Hematopoietic multipotent progenitor cell treated with erythropoietin and hydrocortisone succinate and interleukin-3 and kit ligand, for 4 days (in vitro differentiated cells): ENCODE measurements at regions not wholly inside any gene's neighbourhood (a gene's known extent, or its start where the extent isn't known, plus 50 kb on each side); places are given as distances from the start of the nearest gene placed in this dataset.

Source experiments
- DNase-seq: peaks from one replicate; pipeline ENCODE4 v3.0.0-alpha.2; 2015

DNA sequence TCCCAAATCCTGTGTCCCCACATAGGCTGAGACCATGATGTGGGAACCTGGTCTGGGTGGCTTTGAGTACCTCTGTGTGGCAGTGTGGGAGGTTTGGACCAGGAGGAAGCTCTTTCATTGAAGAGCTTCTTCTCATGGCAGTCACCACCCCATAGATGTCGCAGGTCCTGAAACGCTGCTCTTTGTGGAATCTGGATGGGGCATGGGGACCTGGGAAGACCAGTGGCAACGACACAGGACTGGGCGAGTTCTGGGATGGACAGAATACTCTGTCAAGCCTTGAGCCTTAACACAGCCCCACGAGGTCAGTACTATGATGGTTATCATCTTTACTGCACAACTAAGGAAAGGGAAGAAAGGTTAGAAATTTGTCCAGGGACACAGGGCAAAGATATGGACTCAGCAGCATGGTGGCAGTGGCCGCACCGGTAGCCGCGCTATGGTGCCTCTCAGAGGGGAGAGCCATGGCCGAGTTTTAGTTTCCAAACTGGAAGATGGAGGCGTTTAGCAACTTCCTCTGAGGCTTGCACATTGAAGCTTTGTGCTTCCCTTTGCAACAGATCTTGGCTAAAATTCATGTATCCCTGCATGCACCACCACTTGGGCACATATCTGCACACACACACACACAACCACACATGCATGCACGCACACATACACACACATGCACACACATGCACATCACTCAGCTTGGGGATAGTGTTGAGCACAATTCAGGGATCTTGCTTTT lies 117.7 kb upstream of the C1orf174 start:
- no peak for DNase-seq

DNA sequence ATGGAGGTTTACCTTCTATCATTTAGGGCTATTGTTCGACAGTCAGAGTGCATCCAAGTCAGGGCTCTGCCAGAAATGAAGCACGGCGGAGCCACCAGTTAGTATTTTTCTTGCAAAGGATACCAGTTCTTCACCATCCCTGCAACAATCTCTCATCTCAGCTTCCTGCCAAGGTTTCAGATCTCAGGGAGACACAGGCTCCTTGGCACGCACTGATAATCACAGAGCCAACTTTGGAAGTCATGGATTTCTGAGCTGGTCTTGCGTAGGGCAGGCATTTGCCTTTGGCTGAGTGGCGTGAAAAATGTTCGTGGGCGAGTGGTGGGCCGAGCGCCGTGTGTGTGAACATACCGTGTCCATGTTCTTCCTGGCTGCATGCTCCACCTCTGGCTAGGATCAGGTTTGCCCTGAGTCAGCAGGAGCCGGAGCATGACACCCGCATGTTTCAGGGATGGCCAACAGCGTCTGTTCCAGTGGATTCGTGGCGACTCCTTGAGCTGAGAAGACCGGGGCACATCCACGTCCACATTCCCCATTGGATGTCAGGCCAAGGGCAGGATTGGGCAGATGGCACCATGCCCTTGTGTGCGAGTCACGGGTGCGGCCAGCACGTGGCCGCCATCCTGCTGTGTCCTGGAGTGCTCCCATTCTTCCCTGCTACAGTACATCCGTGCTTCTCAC lies 118.5 kb upstream of the C1orf174 start:
- DNase-seq: no peak

- DNase-seq: no peak
Measured at GRCh38 chr1:4019147-4019521, 119.1 kb upstream of the C1orf174 start.

DNA sequence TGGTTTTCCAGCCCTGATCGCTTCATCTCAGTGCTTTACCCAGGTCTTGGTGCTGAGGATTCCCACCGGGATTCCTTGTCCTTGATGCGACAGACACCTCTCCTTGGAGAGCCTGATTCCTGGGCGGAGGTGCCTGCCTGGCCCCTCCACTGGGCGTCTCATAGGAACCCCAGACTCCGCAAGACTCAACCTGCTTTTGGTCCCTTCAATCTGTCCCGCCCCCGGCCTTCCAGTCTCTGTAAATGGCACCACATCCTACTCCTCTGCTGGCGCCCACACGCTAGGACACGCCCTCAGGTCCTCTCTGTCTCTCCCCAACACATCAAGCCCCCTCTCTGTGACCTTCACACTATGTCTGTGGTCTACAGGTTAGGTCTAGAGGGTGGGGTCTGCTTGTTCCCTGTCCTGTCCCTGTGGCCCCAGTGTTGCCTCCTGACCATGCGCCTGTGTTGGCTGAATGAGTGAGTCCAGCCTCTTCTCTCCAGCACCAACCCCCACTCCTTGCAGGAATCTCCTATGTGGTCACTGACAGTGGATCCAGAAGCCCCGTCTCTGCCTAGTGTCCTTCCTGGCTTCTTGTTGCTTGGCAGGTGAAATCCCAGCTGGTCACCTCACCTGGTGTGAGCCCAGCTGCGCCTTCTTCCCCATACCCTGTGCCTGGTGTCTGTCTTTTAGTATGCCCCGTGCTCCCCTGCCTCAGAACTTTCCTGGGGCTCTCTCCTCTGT lies 119.7 kb upstream of the C1orf174 start:
- no peak for DNase-seq

DNA sequence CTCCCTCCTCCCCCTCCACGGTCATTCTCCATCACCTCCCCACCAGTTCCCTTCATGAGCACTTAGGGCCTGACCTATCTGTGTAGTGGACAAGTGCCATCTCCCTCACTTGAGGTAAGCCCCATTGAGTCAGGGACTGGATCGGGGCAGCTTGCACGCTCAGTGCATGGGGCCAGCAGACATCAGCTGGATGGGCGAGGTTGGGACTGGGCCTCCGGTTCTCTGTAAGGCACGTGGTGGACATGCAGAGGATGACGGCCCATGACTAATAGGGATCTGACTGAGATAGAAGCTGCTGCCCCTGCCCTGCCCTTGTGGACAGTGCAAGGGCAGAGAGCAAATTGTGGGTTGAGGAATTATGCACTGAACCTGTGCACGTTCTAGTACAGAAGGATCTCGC lies 120.4 kb upstream of the C1orf174 start:
- no peak for DNase-seq

DNA sequence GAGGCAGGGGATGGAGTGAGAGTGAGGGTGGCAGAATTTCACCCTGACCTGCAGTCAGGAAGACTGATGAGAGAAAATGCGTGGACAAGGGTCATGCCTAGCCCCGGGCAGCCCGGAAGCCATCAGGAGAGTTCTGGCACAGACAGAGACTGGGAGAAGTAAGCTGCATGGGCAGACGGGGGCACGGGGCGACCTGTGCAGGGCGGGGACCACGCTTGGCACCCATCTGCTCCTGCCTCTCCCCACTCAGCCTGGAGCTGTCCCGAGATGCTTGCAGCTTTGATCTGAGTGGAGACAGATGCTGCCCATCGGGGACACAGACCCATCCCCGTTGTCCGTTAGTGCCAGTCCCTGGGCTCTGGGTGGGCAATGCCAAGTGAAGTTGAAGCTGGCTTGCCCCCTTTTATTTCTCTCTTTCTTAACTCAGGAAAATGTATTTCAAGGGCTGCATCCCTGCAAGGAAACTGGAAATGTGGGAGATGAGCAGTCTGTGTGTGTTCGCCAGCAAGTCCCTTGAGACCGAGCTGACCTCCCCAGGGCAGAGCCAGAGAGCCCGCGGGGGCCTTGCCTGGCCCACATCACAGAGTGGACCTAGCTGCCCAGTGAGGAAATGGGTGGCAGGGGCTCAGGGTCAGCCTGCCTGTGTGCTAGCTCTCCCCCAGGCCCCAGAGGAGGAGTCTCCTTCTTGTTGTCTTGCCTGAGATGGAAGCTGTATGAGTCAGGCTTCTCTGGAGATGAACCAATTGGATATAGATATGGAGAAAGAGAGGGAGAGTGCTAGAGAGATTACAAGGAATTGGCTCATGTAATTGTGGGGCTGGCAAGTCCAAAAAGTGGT lies 121.3 kb upstream of the C1orf174 start:
- no peak for DNase-seq

- DNase-seq: no peak
Measured at GRCh38 chr1:4021974-4022268, 121.8 kb upstream of the C1orf174 start.

- DNase-seq: no peak
Measured at GRCh38 chr1:4022715-4023114, 122.6 kb upstream of the C1orf174 start.

GRCh38 chr1:4023678-4024077 lies 123.6 kb upstream of the C1orf174 start:
- no peak for DNase-seq

DNA sequence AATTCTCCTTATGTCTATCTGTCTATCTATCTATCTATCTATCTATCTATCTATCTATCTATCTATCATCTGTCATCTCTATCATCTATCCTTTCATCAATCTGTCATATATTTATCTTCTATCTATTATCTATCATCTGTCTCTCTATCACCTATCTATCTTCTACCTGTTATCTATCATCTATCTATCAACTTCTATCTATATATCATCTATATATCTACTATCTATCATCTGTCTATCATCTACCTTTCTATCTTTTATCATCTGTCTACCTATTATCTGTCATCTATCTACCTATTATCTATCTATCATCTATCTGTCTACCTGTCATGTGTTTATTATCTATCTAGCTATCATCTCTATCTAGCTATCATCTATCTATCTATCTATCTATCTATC lies 124.7 kb upstream of the C1orf174 start:
- DNase-seq: no peak

DNA sequence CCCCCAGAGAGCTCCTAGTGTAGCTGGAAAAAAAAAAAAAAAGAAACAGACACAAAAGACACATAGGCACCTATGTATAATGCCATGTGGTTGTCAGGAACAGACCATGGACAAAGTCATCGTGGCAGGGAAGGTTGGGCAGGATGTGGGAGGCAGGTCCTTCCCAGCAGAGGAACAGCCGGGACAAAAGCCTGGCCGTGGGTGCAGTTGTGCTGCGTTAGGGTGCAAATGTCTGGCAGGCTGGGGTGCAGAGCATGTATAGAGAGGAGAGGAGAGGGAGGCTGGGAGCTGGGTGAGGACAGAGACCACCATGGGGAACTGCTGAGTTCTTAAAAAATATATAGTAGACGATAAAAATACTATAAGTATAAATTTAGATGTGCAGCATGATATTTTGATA lies 125.7 kb upstream of the C1orf174 start:
- no peak for DNase-seq

GRCh38 chr1:4027008-4027407 lies 126.9 kb upstream of the C1orf174 start:
- no peak for DNase-seq

DNA sequence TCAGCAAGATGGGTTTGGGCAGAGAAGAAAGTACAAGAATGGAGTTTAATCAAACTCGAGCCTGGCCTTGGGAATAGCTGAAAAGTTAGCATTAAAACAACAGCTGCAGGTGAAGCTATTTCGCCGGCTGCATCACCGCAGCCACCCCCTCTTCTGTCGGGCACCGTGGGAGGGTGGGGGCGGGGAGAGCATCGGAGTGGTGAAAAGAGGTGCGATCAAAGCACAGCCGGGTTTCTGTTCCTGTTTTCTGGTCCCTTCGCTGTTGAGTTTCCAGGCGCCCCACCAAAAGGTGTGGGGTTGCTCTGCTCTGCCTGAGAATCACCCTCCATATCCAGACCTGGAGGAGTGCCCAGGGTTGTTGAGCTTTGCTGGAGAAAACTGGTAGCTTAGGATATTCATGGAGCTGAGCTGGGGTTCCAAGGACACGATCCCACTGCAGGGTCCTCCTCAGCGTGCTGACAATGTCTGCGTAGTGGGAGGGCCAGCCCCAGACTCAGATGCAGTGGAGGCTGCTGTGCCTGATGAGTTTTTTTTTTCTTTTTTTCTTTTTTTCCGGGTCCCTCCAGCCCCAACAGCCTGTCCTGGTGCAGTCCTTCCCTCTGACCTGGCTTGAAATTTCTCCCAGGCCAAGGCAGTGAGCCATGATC lies 127.5 kb upstream of the C1orf174 start:
- DNase-seq: no peak

DNA sequence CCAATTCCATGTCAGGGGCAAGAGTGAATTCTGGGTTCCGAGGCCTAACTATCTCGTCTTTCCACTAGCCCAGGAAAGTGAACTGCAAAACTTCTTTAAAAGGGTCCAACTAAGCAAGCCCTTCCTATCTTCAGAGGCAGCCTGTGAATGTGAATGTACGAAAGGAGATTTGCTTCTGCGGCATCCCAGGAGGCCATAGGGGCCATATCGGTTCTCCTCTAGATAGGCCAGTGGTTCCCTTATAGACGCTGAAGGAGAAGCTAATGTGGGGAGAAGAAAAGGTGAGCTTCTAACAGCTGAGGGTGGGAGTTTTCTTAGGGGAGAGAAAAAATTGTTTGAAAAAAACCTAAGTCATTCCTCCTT lies 128.0 kb upstream of the C1orf174 start:
- no peak for DNase-seq

GRCh38 chr1:4029376-4029775 lies 129.3 kb upstream of the C1orf174 start:
- no peak for DNase-seq

- no peak for DNase-seq
Measured at GRCh38 chr1:4032571-4032970, 132.5 kb upstream of the C1orf174 start.

GRCh38 chr1:4033129-4033676 lies 133.1 kb upstream of the C1orf174 start:
- no peak for DNase-seq

DNA sequence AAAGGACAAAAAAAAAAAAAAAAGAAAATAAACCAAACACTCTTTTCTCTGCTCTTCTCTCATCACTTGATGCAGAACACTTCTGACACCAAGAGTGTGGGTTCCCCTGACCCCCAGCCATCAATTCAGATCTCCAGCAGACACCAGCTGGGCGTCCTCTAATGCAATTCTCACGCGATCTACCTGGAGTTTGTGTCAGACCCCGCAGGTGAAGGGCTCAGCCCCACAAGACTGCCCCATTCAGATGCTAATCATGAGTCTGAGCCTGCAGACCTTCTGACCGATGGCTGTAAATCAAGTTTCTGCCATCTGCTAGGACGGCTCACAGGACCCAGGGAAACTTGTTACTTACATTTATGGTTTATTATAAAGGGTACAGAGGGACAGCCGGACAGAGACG lies 133.6 kb upstream of the C1orf174 start:
- DNase-seq: no peak

DNA sequence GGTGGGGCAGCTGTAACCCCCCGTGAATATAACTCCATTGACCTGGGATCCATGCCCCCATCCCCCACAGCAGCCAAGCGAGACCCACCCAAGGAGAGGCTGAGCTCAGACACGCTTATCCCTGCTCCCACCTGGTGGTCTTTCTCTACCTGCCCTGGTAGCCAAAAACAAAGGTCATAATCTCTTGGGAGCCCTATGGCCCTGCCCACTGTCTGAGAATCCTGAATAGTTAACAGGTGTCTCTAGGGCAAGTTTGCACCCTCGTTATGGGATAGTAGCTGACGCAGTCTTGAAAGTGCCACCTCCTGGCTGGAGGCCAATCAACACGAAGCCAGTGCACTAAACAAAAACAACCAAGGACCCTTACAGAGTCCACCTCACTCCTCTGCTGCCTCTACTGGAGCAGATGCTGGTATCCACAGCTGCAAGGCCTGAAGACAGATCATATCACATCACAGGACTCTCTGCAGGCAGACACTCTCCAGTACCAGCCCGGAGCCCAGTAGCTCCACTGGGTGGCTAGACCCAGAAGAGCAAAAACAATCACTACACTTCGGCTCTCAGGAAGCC lies 134.3 kb upstream of the C1orf174 start:
- DNase-seq: no peak

- no peak for DNase-seq
Measured at GRCh38 chr1:4044967-4045366, 144.9 kb upstream of the C1orf174 start.

DNA sequence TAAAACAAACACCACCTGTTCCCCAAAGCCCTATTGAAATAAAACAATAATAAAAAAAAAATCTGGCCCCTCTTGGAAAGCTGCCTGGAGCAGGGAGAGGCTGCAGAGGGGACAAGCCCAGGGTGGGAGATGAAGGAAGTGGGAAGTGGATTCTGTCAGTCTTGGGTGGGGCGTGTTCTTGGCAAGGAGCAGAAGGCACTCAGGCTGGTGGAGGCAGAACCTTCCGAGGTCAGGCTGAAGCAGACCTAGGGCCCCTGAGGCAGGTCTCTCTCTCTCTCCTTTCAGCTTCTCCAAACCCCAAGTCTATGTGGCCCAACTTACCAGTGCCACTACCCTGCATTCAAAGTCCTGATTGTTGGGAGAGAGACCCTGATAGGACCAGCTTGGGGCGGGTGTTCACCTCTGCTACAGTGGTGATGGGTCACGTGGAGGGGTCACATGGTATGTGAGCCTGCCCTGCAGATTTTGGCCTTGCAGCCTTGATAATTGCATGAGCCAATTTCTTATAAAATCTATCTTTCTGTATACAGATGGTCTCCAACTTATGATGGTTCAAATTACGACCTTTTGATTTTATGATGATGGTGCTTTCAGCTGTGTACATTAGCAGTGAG lies 145.4 kb upstream of the C1orf174 start:
- DNase-seq: no peak
